GM23248 (cell line): ENCODE measurements at regions not wholly inside any gene's neighbourhood (a gene's known extent, or its start where the extent isn't known, plus 50 kb on each side); places are given as distances from the start of the nearest gene placed in this dataset.

ENCODE experiments used
- DNase-seq: peaks from one replicate; pipeline ENCODE4 v3.0.0-alpha.2; 2015
- H2AFZ ChIP-seq: fragments of 200-600 bp; sonication (generic); 2 replicates; pipeline ENCODE4 v1.6.1; 2016; ENCODE audit warnings: antibody characterized with exemption
- H3F3A ChIP-seq: fragments of 200-600 bp; sonication (generic); 2 replicates; pipeline ENCODE4 v1.6.1; 2016; ENCODE audit warnings: mild to moderate bottlenecking, antibody characterized with exemption, mixed run types; ENCODE audit not compliant: insufficient read depth
- H3K27ac ChIP-seq: fragments of 200-600 bp; sonication (generic); 2 replicates; pipeline ENCODE4 v1.5.1; 2016; ENCODE audit warnings: mild to moderate bottlenecking
- H3K27me3 ChIP-seq: fragments of 200-600 bp; sonication (generic); replicated peaks from 2 replicates; pipeline ENCODE4 v1.6.1; 2016; ENCODE audit warnings: mild to moderate bottlenecking; ENCODE audit not compliant: insufficient read depth
- H3K36me3 ChIP-seq: fragments of 200-600 bp; sonication (generic); 2 replicates; pipeline ENCODE4 v1.6.1; 2016; ENCODE audit warnings: low read depth, mild to moderate bottlenecking
- H3K4me1 ChIP-seq: fragments of 200-600 bp; sonication (generic); 2 replicates; pipeline ENCODE4 v1.6.1; 2016; ENCODE audit warnings: mild to moderate bottlenecking; ENCODE audit not compliant: insufficient read depth
- H3K4me2 ChIP-seq: fragments of 200-600 bp; sonication (generic); one replicate; pipeline ENCODE4 v1.6.1; 2016; ENCODE audit warnings: mild to moderate bottlenecking; ENCODE audit not compliant: unreplicated experiment
- H3K4me3 ChIP-seq: fragments of 200-600 bp; sonication (generic); 2 replicates; pipeline ENCODE4 v1.5.1; 2016; ENCODE audit warnings: mild to moderate bottlenecking
- H3K79me2 ChIP-seq: fragments of 200-600 bp; sonication (generic); 2 replicates; pipeline ENCODE4 v1.6.1; 2016; ENCODE audit warnings: mild to moderate bottlenecking; ENCODE audit not compliant: insufficient read depth
- H3K9ac ChIP-seq: fragments of 200-600 bp; sonication (generic); 2 replicates; pipeline ENCODE4 v1.6.1; 2016; ENCODE audit warnings: mild to moderate bottlenecking
- H3K9me2 ChIP-seq: fragments of 200-600 bp; sonication (generic); 2 replicates; pipeline ENCODE4 v1.6.1; 2016; ENCODE audit warnings: mixed run types, mild to moderate bottlenecking, moderate library complexity; ENCODE audit not compliant: insufficient read depth
- H3K9me3 ChIP-seq: fragments of 200-600 bp; sonication (generic); one replicate; pipeline ENCODE4 v1.6.1; 2017; ENCODE audit warnings: low read depth
- H4K20me1 ChIP-seq: fragments of 200-600 bp; sonication (generic); 2 replicates; pipeline ENCODE4 v1.6.0; 2016; ENCODE audit not compliant: insufficient read depth
- EZH2 ChIP-seq: fragments of 200-600 bp; sonication (generic); IDR thresholded peaks from 2 replicates; pipeline ENCODE4 v1.6.1; 2018; ENCODE audit warnings: antibody characterized with exemption, mild to moderate bottlenecking; ENCODE audit not compliant: insufficient read depth, poor library complexity, severe bottlenecking
- EZH2phosphoT487 ChIP-seq: fragments of 200-600 bp; sonication (generic); IDR thresholded peaks from 2 replicates; pipeline ENCODE4 v1.6.1; 2018; ENCODE audit warnings: antibody characterized with exemption, moderate library complexity, mild to moderate bottlenecking, low read depth; ENCODE audit not compliant: insufficient read depth
- WGBS, 2 experiments: methylation state at CpG; one replicate each; pipeline ENCODE4 v1.1.6; 2015 to 2017; ENCODE audit warnings: low lambda C conversion rate in 2 of 2, low coverage in 1 of 2; ENCODE audit errors: missing lambda C conversion rate in 2 of 2; 5-methylcytosine and 5-hydroxymethylcytosine counted together
- in situ Hi-C: fragments of 300-500 bp; cut with MboI; formaldehyde crosslinking; loops from 2 replicates; pipeline ENCODE4 v1.15.0; 2020

- Histone ChIP-seq H3K27me3 (no peaks in the 10 kb centered on the region), H2AFZ (no peak overlapping the region), H3K79me2 (no peaks in the 10 kb centered on the region), H3F3A (no peaks in the 10 kb centered on the region), H3K36me3 (no peaks in the 10 kb centered on the region), H4K20me1 (no peaks in the 10 kb centered on the region), H3K9me2 (no peaks in the 10 kb centered on the region), H3K9me3 (no peaks in the 10 kb centered on the region), H3K4me1 (peaks cover 1% of the 10 kb centered on the region; the same call in 1 of the 2 replicates), H3K27ac (no peak overlapping the region), H3K4me2 (no peak overlapping the region), H3K9ac (no peak overlapping the region), H3K4me3 (no peak overlapping the region)
- no peak for TF ChIP-seq EZH2
- TF ChIP-seq EZH2phosphoT487, result no peak
- no peak for DNase-seq
- in situ Hi-C loops, result no loop called here
- WGBS, 2 experiments, result 98 to 100% methylated on average over 3 of the region's 3 CpGs
Observed at GRCh38 chr12:59010941-59011340, 90.6 kb upstream of the LRIG3 start.

- Histone ChIP-seq H2AFZ (no peak overlapping the region), H3K9ac (no peak overlapping the region), H3K4me3 (no peak overlapping the region), H3K79me2 (no peaks in the 10 kb centered on the region), H3K9me3 (no peaks in the 10 kb centered on the region), H3K4me2 (no peak overlapping the region), H3K36me3 (no peaks in the 10 kb centered on the region), H3K9me2 (no peaks in the 10 kb centered on the region), H4K20me1 (no peaks in the 10 kb centered on the region), H3F3A (no peaks in the 10 kb centered on the region), H3K27me3 (no peaks in the 10 kb centered on the region), H3K27ac (no peak overlapping the region), H3K4me1 (peaks cover 9% of the 10 kb centered on the region; the same call in 1 of the 2 replicates)
- no peak for TF ChIP-seq EZH2phosphoT487
- no peak for TF ChIP-seq EZH2
- 77 to 89% methylated on average over 5 of the region's 5 CpGs for WGBS, 2 experiments
- DNase-seq, result no peak
- in situ Hi-C loops, result no loop called here
Observed at GRCh38 chr12:59010118-59010517, 89.8 kb upstream of the LRIG3 start.

GRCh38 chr12:59007620-59008019 lies 87.3 kb upstream of the LRIG3 start:
- DNase-seq, result peak; percentile 40
- no peak overlapping the region for H3K27ac ChIP-seq
- no peak for TF ChIP-seq EZH2phosphoT487
- no peak for TF ChIP-seq EZH2
- H3K9ac ChIP-seq, result no peak overlapping the region
- H3K4me3 ChIP-seq, result no peak overlapping the region
- H3K9me2 ChIP-seq, result no peaks in the 10 kb centered on the region
- WGBS, 2 experiments, result 28 to 33% methylated on average over 3 of the region's 3 CpGs
- no peaks in the 10 kb centered on the region for H3K27me3 ChIP-seq
- H3K36me3 ChIP-seq, result no peaks in the 10 kb centered on the region
- in situ Hi-C loops, result no loop called here
- no peaks in the 10 kb centered on the region for H3K79me2 ChIP-seq
- H3K4me1 ChIP-seq, result peaks cover 9% of the 10 kb centered on the region; the same call in 1 of the 2 replicates
- H2AFZ ChIP-seq, result no peak overlapping the region
- no peaks in the 10 kb centered on the region for H4K20me1 ChIP-seq
- H3K9me3 ChIP-seq, result no peaks in the 10 kb centered on the region
- no peaks in the 10 kb centered on the region for H3F3A ChIP-seq
- no peak overlapping the region for H3K4me2 ChIP-seq

GRCh38 chr12:59005193-59005955 lies 85.1 kb upstream of the LRIG3 start:
- in situ Hi-C loops, result no loop called here
- peak; percentile 62 for DNase-seq
- no peaks in the 10 kb centered on the region for H3K9me3 ChIP-seq
- no peak overlapping the region for H3K4me2 ChIP-seq
- H3K27ac ChIP-seq, result peak overlapping the region; percentile 41
- H3K79me2 ChIP-seq, result no peaks in the 10 kb centered on the region
- H3K4me1 ChIP-seq, result peaks cover 9% of the 10 kb centered on the region; the same call in 1 of the 2 replicates
- H3F3A ChIP-seq, result no peaks in the 10 kb centered on the region
- no peak for TF ChIP-seq EZH2phosphoT487
- no peak for TF ChIP-seq EZH2
- H4K20me1 ChIP-seq, result no peaks in the 10 kb centered on the region
- H3K9ac ChIP-seq, result no peak overlapping the region
- peaks cover 3% of the 10 kb centered on the region; the same call in 1 of the 2 replicates for H3K9me2 ChIP-seq
- no peaks in the 10 kb centered on the region for H3K36me3 ChIP-seq
- WGBS, 2 experiments, result 22 to 25% methylated on average over 4 of the region's 4 CpGs
- no peaks in the 10 kb centered on the region for H3K27me3 ChIP-seq
- no peak overlapping the region for H3K4me3 ChIP-seq
- H2AFZ ChIP-seq, result peak overlapping the region; percentile 44
